Fibroblast of lung (primary cell): ENCODE measurements at regions not wholly inside any gene's neighbourhood (a gene's known extent, or its start where the extent isn't known, plus 50 kb on each side); places are given as distances from the start of the nearest gene placed in this dataset.

Experiments used
- DNase-seq, 2 donors: peaks; one replicate each; pipeline versions ENCODE4 v3.0.0 to v3.0.0-alpha.2; 2010; ENCODE audit warnings: low read depth in 2 of 2
- H2AFZ ChIP-seq: 2 replicates; pipeline ENCODE4 v1.5.1; 2012; ENCODE audit warnings: low read length, control low read depth, inconsistent platforms
- H3K27ac ChIP-seq: 2 replicates; pipeline ENCODE4 v1.5.1; 2011; ENCODE audit warnings: low read length, control low read depth; ENCODE audit not compliant: insufficient read depth
- H3K27me3 ChIP-seq: 2 replicates; pipeline ENCODE4 v1.5.1; 2011; ENCODE audit warnings: mild to moderate bottlenecking, low read length; ENCODE audit not compliant: control insufficient read depth, insufficient read depth
- H3K36me3 ChIP-seq: 2 replicates; pipeline ENCODE4 v1.5.1; 2011; ENCODE audit warnings: low read length; ENCODE audit not compliant: control insufficient read depth, insufficient read depth
- H3K4me1 ChIP-seq: 2 replicates; pipeline ENCODE4 v1.5.1; 2011; ENCODE audit warnings: low read length; ENCODE audit not compliant: control insufficient read depth, insufficient read depth; ENCODE audit errors: extremely low read depth
- H3K4me2 ChIP-seq: 2 replicates; pipeline ENCODE4 v1.5.1; 2011; ENCODE audit warnings: low read length, control low read depth; ENCODE audit not compliant: insufficient read depth; ENCODE audit errors: extremely low read depth
- H3K4me3 ChIP-seq, 4 experiments: fragments of 200-600 bp in 1 of 4; sonication (generic) in 1 of 4; replicated peaks in 1 of 4; 2 replicates each; pipeline ENCODE4 v1.5.1; 2011 to 2016; ENCODE audit warnings: low read length in 4 of 4, low read depth in 3 of 4, mild to moderate bottlenecking in 3 of 4, control low read depth in 2 of 4, inconsistent platforms in 1 of 4, mixed read lengths in 1 of 4; ENCODE audit not compliant: insufficient read depth in 1 of 4; ENCODE audit errors: control extremely low read depth in 1 of 4
- H3K79me2 ChIP-seq: 2 replicates; pipeline ENCODE4 v1.5.1; 2012; ENCODE audit warnings: mild to moderate bottlenecking, low read length, inconsistent platforms; ENCODE audit not compliant: control insufficient read depth, insufficient read depth
- H3K9ac ChIP-seq: 2 replicates; pipeline ENCODE4 v1.5.1; 2011; ENCODE audit warnings: mild to moderate bottlenecking, low read length, control low read depth; ENCODE audit not compliant: insufficient read depth
- H3K9me3 ChIP-seq: 2 replicates; pipeline ENCODE4 v1.5.1; 2012; ENCODE audit warnings: low read depth, low read length; ENCODE audit not compliant: control insufficient read depth, insufficient read depth
- H4K20me1 ChIP-seq: 2 replicates; pipeline ENCODE4 v1.5.1; 2011; ENCODE audit warnings: low read length; ENCODE audit not compliant: control insufficient read depth, insufficient read depth; ENCODE audit errors: extremely low read depth
- CTCF ChIP-seq, 2 donors: IDR thresholded peaks in 1 of 2; conservative IDR thresholded peaks in 1 of 2; 1 replicate in 1 of 2; 2 replicates in 1 of 2; pipeline ENCODE4 v1.5.1; 2011 to 2012; ENCODE audit warnings: low read length in 2 of 2, control low read depth in 1 of 2, inconsistent platforms in 1 of 2, low read depth in 1 of 2, mild to moderate bottlenecking in 1 of 2
- EZH2 ChIP-seq: IDR thresholded peaks from 2 replicates; pipeline ENCODE4 v1.5.1; 2012; ENCODE audit warnings: low read length, control low read depth, mild to moderate bottlenecking; ENCODE audit errors: missing control alignments

- H3K27ac ChIP-seq = no peak overlapping the region
Observed at GRCh38 chr3:73832426-73832825, 207.7 kb upstream of the PDZRN3 start.

GRCh38 chr3:73828348-73828747, 203.6 kb upstream of the PDZRN3 start:
- H3K9ac ChIP-seq = no peak overlapping the region
- H4K20me1 ChIP-seq = no peaks in the 10 kb centered on the region
- no peak overlapping the region for H2AFZ ChIP-seq
- no peaks in the 10 kb centered on the region for H3K79me2 ChIP-seq
- H3K9me3 ChIP-seq = no peaks in the 10 kb centered on the region
- H3K27me3 ChIP-seq = no peaks in the 10 kb centered on the region
- no peak for DNase-seq
- H3K27ac ChIP-seq = no peak overlapping the region
- no peaks in the 10 kb centered on the region for H3K36me3 ChIP-seq
- no peak overlapping the region for H3K4me2 ChIP-seq
- no peak overlapping the region for H3K4me3 ChIP-seq
- H3K4me1 ChIP-seq = peaks cover 4% of the 10 kb centered on the region
- no peak for TF ChIP-seq CTCF (conservative IDR thresholded peaks at IDR 0.05 in 1 of 2, IDR thresholded peaks at IDR 0.05 in 1 of 2; ENCODE audit: low read depth in 1 of 2, low read length in 2 of 2)
- no peak for TF ChIP-seq EZH2

More at GRCh38 chr3:73832426-73832825, 207.7 kb upstream of the PDZRN3 start:
- DNase-seq = no peak
- no peaks in the 10 kb centered on the region for H3K27me3 ChIP-seq
- H3K4me2 ChIP-seq = no peak overlapping the region
- H3K9ac ChIP-seq = no peak overlapping the region
- no peak for TF ChIP-seq CTCF (conservative IDR thresholded peaks at IDR 0.05 in 1 of 2, IDR thresholded peaks at IDR 0.05 in 1 of 2; ENCODE audit: low read depth in 1 of 2, low read length in 2 of 2)
- no peak for TF ChIP-seq EZH2
- peaks cover 3% of the 10 kb centered on the region for H3K4me1 ChIP-seq
- no peak overlapping the region for H3K4me3 ChIP-seq
- H3K36me3 ChIP-seq = no peaks in the 10 kb centered on the region
- no peaks in the 10 kb centered on the region for H4K20me1 ChIP-seq
- H2AFZ ChIP-seq = no peak overlapping the region
- no peaks in the 10 kb centered on the region for H3K9me3 ChIP-seq
- no peaks in the 10 kb centered on the region for H3K79me2 ChIP-seq

- Histone ChIP-seq H3K9me3 (no peaks in the 10 kb centered on the region), H3K36me3 (no peaks in the 10 kb centered on the region), H3K4me3 (no peak overlapping the region), H3K79me2 (no peaks in the 10 kb centered on the region), H2AFZ (peak overlapping the region; percentile 43), H4K20me1 (no peaks in the 10 kb centered on the region), H3K27me3 (no peaks in the 10 kb centered on the region), H3K27ac (no peak overlapping the region), H3K4me2 (peak overlapping the region; percentile 10), H3K4me1 (peaks cover 4% of the 10 kb centered on the region), H3K9ac (no peak overlapping the region)
- TF ChIP-seq CTCF (conservative IDR thresholded peaks at IDR 0.05 in 1 of 2, IDR thresholded peaks at IDR 0.05 in 1 of 2; ENCODE audit: low read depth in 1 of 2, low read length in 2 of 2) (no peak), EZH2 (no peak)
- peak in 1 of 2 donors; percentile 37 for DNase-seq
Observed at GRCh38 chr3:73827725-73828211, 203.0 kb upstream of the PDZRN3 start.
